Thyroid gland (tissue), 4 donors: ENCODE measurements at regions not wholly inside any gene's neighbourhood (a gene's known extent, or its start where the extent isn't known, plus 50 kb on each side); places are given as distances from the start of the nearest gene placed in this dataset.

Experiments used
- POLR2A ChIP-seq, 2 donors: fragments of 450-650 bp; IDR thresholded peaks; one replicate each; pipeline ENCODE4 v1.6.1; 2017; ENCODE audit warnings: antibody characterized with exemption in 2 of 2, mild to moderate bottlenecking in 2 of 2, moderate library complexity in 1 of 2
- TF ChIP-seq, protein P1 (sequence below), 6 experiments: fragments of 200-600 bp in 3 of 6; fragments of 450-650 bp in 3 of 6; sonication (generic) in 3 of 6; IDR thresholded peaks; one replicate each; pipeline ENCODE4 v1.5.1; 2016 to 2019; ENCODE audit warnings: antibody characterized with exemption in 6 of 6, mild to moderate bottlenecking in 2 of 6, inconsistent platforms in 1 of 6, moderate library complexity in 1 of 6

DNA sequence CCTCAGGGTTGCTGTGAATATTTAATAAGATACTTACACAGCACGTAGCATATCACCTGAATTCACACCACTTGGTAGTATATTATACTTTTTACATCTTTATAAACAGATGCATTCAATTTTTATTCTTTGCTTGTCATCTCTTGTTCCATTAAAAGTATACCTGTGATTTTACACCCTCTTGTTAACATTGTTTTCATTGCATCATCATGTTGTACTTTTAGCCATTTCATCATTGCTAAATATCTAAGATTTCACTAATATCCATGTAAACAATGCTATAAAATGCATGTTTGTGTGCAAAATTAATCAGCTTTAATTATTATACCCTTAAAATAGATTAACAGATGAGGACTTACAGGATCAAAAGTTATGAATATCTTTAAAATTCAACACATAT, 155.3 kb downstream of the MEX3B start:
- TF ChIP-seq, protein P1, sequence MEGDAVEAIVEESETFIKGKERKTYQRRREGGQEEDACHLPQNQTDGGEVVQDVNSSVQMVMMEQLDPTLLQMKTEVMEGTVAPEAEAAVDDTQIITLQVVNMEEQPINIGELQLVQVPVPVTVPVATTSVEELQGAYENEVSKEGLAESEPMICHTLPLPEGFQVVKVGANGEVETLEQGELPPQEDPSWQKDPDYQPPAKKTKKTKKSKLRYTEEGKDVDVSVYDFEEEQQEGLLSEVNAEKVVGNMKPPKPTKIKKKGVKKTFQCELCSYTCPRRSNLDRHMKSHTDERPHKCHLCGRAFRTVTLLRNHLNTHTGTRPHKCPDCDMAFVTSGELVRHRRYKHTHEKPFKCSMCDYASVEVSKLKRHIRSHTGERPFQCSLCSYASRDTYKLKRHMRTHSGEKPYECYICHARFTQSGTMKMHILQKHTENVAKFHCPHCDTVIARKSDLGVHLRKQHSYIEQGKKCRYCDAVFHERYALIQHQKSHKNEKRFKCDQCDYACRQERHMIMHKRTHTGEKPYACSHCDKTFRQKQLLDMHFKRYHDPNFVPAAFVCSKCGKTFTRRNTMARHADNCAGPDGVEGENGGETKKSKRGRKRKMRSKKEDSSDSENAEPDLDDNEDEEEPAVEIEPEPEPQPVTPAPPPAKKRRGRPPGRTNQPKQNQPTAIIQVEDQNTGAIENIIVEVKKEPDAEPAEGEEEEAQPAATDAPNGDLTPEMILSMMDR (IDR thresholded peaks at IDR 0.05): no peak
- TF ChIP-seq POLR2A (IDR thresholded peaks at IDR 0.05): no peak
